ENCODE measurements at regions not wholly inside any gene's neighbourhood (a gene's known extent, or its start where the extent isn't known, plus 50 kb on each side); places are given as distances from the start of the nearest gene placed in this dataset.
"Not testable (repeated sequence)": the region's sequence is repeated elsewhere in the genome, so short reads cannot be mapped to it uniquely, and the experiment has no call there.

- not testable (repeated sequence) for DNase-seq (ENCODE audit: low spot score)
These were observed 51.1 kb upstream of the RASSF6 start for GRCh38 chr4:73671348-73671747.

- DNase-seq (ENCODE audit: low spot score), result no peak
These were observed 53.0 kb upstream of the RASSF6 start for GRCh38 chr4:73673286-73673685.

GRCh38 chr4:73674451-73674919 lies 54.2 kb upstream of the RASSF6 start:
- DNase-seq (ENCODE audit: low spot score), result no peak

GRCh38 chr4:73675623-73676022 lies 55.4 kb upstream of the RASSF6 start:
- DNase-seq (ENCODE audit: low spot score), result no peak

- DNase-seq (ENCODE audit: low spot score), result no peak
These were observed 55.9 kb upstream of the RASSF6 start for GRCh38 chr4:73676136-73676535.

- DNase-seq (ENCODE audit: low spot score), result peak; percentile 62
These were observed 56.7 kb upstream of the RASSF6 start for GRCh38 chr4:73676861-73677323.

GRCh38 chr4:73679836-73680235 lies 59.6 kb upstream of the RASSF6 start:
- no peak for DNase-seq (ENCODE audit: low spot score)

GRCh38 chr4:73681776-73682175 lies 58.6 kb upstream of the CXCL8 start:
- DNase-seq (ENCODE audit: low spot score), result no peak

GRCh38 chr4:73682508-73682907 lies 57.9 kb upstream of the CXCL8 start:
- no peak for DNase-seq (ENCODE audit: low spot score)

GRCh38 chr4:73683033-73683432 lies 57.3 kb upstream of the CXCL8 start:
- DNase-seq (ENCODE audit: low spot score), result no peak

- DNase-seq (ENCODE audit: low spot score), result no peak
These were observed 56.9 kb upstream of the CXCL8 start for GRCh38 chr4:73683456-73683855.

- no peak for DNase-seq (ENCODE audit: low spot score)
These were observed 56.3 kb upstream of the CXCL8 start for GRCh38 chr4:73684097-73684496.

- no peak for DNase-seq (ENCODE audit: low spot score)
These were observed 55.3 kb upstream of the CXCL8 start for GRCh38 chr4:73685052-73685451.

- no peak for DNase-seq (ENCODE audit: low spot score)
These were observed 52.9 kb upstream of the CXCL8 start for GRCh38 chr4:73687421-73687820.

- no peak for DNase-seq (ENCODE audit: low spot score)
These were observed 50.2 kb upstream of the CXCL8 start for GRCh38 chr4:73690051-73690738.
